Esophagus squamous epithelium (tissue), 5 donors: ENCODE measurements at regions not wholly inside any gene's neighbourhood (a gene's known extent, or its start where the extent isn't known, plus 50 kb on each side); places are given as distances from the start of the nearest gene placed in this dataset.

Experiments used
- DNase-seq: peaks from one replicate; lab custom pipeline; 2025; lab: John Stamatoyannopoulos, UW
- H3K27ac ChIP-seq, 4 donors: fragments of 200-600 bp; sonication (generic); one replicate each; pipeline ENCODE4 v1.5.1; 2016 to 2019; ENCODE audit warnings: mild to moderate bottlenecking in 1 of 4
- H3K27me3 ChIP-seq, 4 donors: fragments of 200-600 bp; sonication (generic); 1 replicate in 3 of 4; 2 replicates in 1 of 4; pipeline versions ENCODE4 v1.5.1 to v1.6.0; 2017 to 2021; ENCODE audit warnings: antibody characterized with exemption in 1 of 4
- H3K36me3 ChIP-seq, 3 donors: fragments of 200-600 bp; sonication (generic); one replicate each; pipeline ENCODE4 v1.5.1; 2016 to 2019
- H3K4me1 ChIP-seq, 3 donors: fragments of 200-600 bp; sonication (generic); one replicate each; pipeline ENCODE4 v1.5.1; 2017 to 2019
- H3K4me3 ChIP-seq, 4 donors: fragments of 200-600 bp; sonication (generic); 1 replicate in 3 of 4; 2 replicates in 1 of 4; pipeline ENCODE4 v1.5.1; 2016 to 2019; ENCODE audit warnings: mild to moderate bottlenecking in 2 of 4, moderate library complexity in 1 of 4
- H3K9me3 ChIP-seq, 3 donors: fragments of 200-600 bp; sonication (generic); one replicate each; pipeline ENCODE4 v1.5.1; 2016 to 2019
- POLR2A ChIP-seq, 4 donors: fragments of 450-650 bp; IDR thresholded peaks; one replicate each; pipeline ENCODE4 v1.6.1; 2017; ENCODE audit warnings: antibody characterized with exemption in 4 of 4, mild to moderate bottlenecking in 4 of 4, moderate library complexity in 3 of 4
- WGBS, 2 donors: methylation state at CpG; one replicate each; pipeline ENCODE4 v1.1.5; 2018; 5-methylcytosine and 5-hydroxymethylcytosine counted together
- intact Hi-C: fragments of 100-400 bp; cut with DNase I; formaldehyde crosslinking; loops from one replicate; pipeline ENCODE4 v1.15.0; 2022
- TF ChIP-seq, protein P1 (sequence below), 6 experiments: fragments of 450-650 bp in 4 of 6; fragments of 200-600 bp in 2 of 6; sonication (generic) in 2 of 6; IDR thresholded peaks; one replicate each; pipeline ENCODE4 v1.5.1; 2016 to 2019; ENCODE audit warnings: antibody characterized with exemption in 6 of 6, mild to moderate bottlenecking in 4 of 6, moderate library complexity in 4 of 6
- donor health status: DM: yes; HTN: yes; CAD: no.

DNA sequence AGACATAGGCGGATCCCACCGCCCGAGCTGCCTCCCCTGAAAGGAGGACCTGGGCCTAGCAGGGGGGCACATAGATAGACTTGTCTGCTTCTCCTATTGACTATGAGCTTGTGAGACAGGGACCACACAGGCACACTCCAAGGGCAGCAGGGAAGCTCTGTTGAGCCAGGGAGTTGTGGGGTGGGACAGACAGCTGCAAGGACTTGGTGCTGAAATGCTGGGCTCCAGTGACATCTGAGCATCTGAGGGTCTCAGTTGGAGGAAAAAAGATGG lies 53.4 kb upstream of the ANO1 start:
- H3K27ac ChIP-seq: no peak overlapping the region
- WGBS, 2 donors: no CpG with 5 or more reads among the region's 3 CpGs
- no peak for DNase-seq
- H3K4me1 ChIP-seq: no peaks in the 10 kb centered on the region
- intact Hi-C loops: no loop called here
- no peak for TF ChIP-seq POLR2A (IDR thresholded peaks at IDR 0.05)
- TF ChIP-seq, protein P1, sequence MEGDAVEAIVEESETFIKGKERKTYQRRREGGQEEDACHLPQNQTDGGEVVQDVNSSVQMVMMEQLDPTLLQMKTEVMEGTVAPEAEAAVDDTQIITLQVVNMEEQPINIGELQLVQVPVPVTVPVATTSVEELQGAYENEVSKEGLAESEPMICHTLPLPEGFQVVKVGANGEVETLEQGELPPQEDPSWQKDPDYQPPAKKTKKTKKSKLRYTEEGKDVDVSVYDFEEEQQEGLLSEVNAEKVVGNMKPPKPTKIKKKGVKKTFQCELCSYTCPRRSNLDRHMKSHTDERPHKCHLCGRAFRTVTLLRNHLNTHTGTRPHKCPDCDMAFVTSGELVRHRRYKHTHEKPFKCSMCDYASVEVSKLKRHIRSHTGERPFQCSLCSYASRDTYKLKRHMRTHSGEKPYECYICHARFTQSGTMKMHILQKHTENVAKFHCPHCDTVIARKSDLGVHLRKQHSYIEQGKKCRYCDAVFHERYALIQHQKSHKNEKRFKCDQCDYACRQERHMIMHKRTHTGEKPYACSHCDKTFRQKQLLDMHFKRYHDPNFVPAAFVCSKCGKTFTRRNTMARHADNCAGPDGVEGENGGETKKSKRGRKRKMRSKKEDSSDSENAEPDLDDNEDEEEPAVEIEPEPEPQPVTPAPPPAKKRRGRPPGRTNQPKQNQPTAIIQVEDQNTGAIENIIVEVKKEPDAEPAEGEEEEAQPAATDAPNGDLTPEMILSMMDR (IDR thresholded peaks at IDR 0.05): no peak
- H3K36me3 ChIP-seq: no peaks in the 10 kb centered on the region
- no peak overlapping the region for H3K4me3 ChIP-seq
- H3K27me3 ChIP-seq: peaks cover 0 to 5% (median 0%) of the 10 kb centered on the region in 4 donors
- no peaks in the 10 kb centered on the region for H3K9me3 ChIP-seq

DNA sequence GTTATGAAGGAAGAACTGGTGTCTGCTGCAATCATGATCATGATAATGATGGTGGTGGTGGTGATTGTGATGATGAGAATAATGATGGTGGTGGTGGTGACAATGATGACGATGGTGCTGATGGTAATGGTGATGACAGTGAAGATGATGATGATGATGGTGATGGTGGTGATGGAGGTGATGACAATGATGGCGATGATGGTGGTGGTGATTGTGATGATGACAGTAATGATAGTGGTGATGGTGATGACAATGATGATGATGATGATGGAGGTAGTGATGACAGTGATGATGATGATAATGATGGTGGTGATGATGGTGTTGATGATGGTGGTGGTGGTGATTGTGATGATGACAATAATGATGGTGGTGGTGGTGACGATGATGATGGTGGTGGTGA lies 52.8 kb upstream of the ANO1 start:
- no peak overlapping the region for H3K27ac ChIP-seq
- TF ChIP-seq, protein P1 (IDR thresholded peaks at IDR 0.05): no peak
- no peak for TF ChIP-seq POLR2A (IDR thresholded peaks at IDR 0.05)
- no peak overlapping the region for H3K4me3 ChIP-seq
- intact Hi-C loops: no loop called here
- no peaks in the 10 kb centered on the region for H3K4me1 ChIP-seq
- whole genome bisulfite sequencing, 2 donors: 91 to 95% methylated on average over 3 of the region's 3 CpGs
- DNase-seq: no peak
- no peaks in the 10 kb centered on the region for H3K9me3 ChIP-seq
- no peaks in the 10 kb centered on the region for H3K36me3 ChIP-seq
- peaks cover 0 to 5% (median 0%) of the 10 kb centered on the region in 4 donors for H3K27me3 ChIP-seq

DNA sequence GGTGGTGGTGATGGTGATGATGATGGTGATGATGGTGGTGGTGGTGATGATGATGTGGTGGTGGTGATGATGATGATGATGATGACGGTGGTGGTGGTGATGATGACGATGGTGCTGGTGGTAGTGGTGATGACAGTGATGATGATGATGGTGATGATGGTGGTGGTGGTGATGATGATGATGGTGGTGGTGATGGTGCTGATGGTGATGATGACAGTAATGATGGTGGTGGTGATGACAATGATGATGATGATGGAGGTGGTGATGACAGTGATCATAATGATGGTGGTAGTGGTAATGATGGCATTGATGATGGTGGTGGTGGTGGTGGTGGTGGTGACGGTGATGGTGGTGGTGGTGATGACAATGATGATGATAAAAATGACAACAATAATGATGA lies 52.1 kb upstream of the ANO1 start:
- intact Hi-C loops: no loop called here
- Histone ChIP-seq H3K9me3 (no peaks in the 10 kb centered on the region), H3K27me3 (peaks cover 0 to 5% (median 0%) of the 10 kb centered on the region in 4 donors), H3K27ac (no peak overlapping the region), H3K4me1 (no peaks in the 10 kb centered on the region), H3K4me3 (no peak overlapping the region), H3K36me3 (no peaks in the 10 kb centered on the region)
- WGBS, 2 donors: 56 to 71% methylated on average over 3 of the region's 3 CpGs
- DNase-seq: no peak
- TF ChIP-seq, protein P1 (IDR thresholded peaks at IDR 0.05): no peak
- no peak for TF ChIP-seq POLR2A (IDR thresholded peaks at IDR 0.05)

DNA sequence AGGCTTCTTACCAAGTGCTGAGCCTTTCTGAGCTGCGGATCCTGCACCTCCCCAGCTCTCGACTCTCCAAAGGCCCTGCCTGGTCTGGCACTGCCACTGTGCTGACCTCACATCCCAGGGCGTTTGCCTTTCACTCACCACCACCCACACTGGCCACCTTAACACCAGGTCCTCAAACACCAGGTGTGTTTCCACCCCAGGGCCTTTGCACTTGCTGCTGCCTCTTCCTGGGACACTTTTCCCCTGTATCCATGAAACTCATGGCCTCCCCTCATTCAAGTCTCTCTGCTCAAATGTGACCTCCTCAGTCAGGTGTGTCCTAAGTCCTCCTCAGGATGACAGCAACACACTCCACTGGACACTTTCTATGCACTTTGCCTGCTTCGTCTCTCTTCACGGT lies 51.4 kb upstream of the ANO1 start:
- Histone ChIP-seq H3K4me1 (no peaks in the 10 kb centered on the region), H3K9me3 (no peaks in the 10 kb centered on the region), H3K27me3 (peaks cover 0 to 5% (median 0%) of the 10 kb centered on the region in 4 donors), H3K36me3 (no peaks in the 10 kb centered on the region), H3K27ac (no peak overlapping the region), H3K4me3 (no peak overlapping the region)
- TF ChIP-seq POLR2A (IDR thresholded peaks at IDR 0.05): no peak
- TF ChIP-seq, protein P1 (IDR thresholded peaks at IDR 0.05): no peak
- intact Hi-C loops: no loop called here
- DNase-seq: no peak
- 75 to 86% methylated on average over 5 of the region's 5 CpGs for WGBS, 2 donors

DNA sequence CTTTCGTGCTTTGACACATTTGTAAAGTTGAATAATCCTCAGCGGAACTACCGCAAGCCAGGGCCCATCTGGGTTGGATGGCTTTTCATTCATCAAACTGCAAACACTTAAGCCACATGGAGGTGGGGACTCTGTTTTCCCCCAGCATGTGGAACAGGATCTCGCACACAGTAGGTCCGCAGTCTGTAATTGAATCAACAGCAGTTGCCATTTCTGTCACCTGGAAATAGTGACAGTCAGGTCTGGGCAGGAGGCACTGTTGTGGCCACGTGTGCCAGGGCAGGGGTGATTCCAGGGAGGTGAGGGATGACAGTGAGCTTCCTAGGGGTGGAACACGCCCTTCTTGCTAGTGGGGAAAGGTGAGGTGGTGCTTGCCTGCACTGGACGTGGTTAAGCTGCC lies 50.7 kb upstream of the ANO1 start:
- WGBS, 2 donors: 65 to 83% methylated on average over 5 to 8 of the region's 8 CpGs
- DNase-seq: no peak
- H3K27me3 ChIP-seq: peaks cover 0 to 10% (median 0%) of the 10 kb centered on the region in 4 donors

More for the DNA sequence above, 50.7 kb upstream of the ANO1 start:
- intact Hi-C loops: no loop called here
- TF ChIP-seq POLR2A (IDR thresholded peaks at IDR 0.05): no peak
- TF ChIP-seq, protein P1 (IDR thresholded peaks at IDR 0.05): no peak
- Histone ChIP-seq H3K36me3 (no peaks in the 10 kb centered on the region), H3K27ac (no peak overlapping the region), H3K9me3 (no peaks in the 10 kb centered on the region), H3K4me3 (no peak overlapping the region), H3K4me1 (no peaks in the 10 kb centered on the region)
